WI38 (cell line): ENCODE measurements at regions not wholly inside any gene's neighbourhood (a gene's known extent, or its start where the extent isn't known, plus 50 kb on each side); places are given as distances from the start of the nearest gene placed in this dataset.

ENCODE experiments used
- H3K4me3 ChIP-seq: 2 replicates; pipeline ENCODE4 v1.5.1; 2011; ENCODE audit warnings: low read depth, mild to moderate bottlenecking, control low read depth, low read length
- TF ChIP-seq, protein P1 (sequence below): IDR thresholded peaks from 2 replicates; pipeline ENCODE4 v1.5.1; 2012; ENCODE audit warnings: low read depth, mild to moderate bottlenecking, control low read depth, low read length

DNA sequence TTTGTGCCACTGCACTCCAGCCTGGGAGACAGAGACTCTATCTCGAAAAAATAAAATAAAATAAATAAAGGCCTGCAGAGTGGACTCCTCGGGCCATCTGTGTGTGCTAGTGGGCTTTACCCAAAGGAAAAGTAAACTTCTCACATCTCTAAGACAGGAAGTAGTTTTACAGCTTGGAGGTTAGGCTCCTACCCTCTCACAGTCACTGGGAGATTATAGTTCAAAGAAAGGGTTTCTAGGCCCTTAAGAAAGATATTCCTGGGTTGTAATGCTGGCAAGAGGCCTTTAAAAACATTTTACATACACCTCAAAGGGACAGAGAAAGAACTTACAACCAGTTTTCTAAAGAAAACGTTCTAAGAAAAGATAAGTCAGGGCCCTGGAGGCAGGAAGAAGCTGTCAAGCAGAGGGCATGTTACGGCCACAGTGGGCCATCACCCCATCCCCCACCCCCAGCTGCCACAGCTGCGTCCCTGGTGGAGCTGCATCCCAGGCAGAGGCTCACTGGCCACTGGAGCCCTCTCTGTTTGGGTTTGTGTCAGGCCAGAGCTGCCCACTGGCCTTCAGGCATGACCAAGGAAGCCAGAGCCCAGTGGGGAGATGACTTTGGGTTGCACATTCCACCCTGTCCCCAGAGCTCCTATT is 78.1 kb upstream of the CDK20 start:
- no peak overlapping the region for H3K4me3 ChIP-seq
- TF ChIP-seq, protein P1, sequence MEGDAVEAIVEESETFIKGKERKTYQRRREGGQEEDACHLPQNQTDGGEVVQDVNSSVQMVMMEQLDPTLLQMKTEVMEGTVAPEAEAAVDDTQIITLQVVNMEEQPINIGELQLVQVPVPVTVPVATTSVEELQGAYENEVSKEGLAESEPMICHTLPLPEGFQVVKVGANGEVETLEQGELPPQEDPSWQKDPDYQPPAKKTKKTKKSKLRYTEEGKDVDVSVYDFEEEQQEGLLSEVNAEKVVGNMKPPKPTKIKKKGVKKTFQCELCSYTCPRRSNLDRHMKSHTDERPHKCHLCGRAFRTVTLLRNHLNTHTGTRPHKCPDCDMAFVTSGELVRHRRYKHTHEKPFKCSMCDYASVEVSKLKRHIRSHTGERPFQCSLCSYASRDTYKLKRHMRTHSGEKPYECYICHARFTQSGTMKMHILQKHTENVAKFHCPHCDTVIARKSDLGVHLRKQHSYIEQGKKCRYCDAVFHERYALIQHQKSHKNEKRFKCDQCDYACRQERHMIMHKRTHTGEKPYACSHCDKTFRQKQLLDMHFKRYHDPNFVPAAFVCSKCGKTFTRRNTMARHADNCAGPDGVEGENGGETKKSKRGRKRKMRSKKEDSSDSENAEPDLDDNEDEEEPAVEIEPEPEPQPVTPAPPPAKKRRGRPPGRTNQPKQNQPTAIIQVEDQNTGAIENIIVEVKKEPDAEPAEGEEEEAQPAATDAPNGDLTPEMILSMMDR = no peak

DNA sequence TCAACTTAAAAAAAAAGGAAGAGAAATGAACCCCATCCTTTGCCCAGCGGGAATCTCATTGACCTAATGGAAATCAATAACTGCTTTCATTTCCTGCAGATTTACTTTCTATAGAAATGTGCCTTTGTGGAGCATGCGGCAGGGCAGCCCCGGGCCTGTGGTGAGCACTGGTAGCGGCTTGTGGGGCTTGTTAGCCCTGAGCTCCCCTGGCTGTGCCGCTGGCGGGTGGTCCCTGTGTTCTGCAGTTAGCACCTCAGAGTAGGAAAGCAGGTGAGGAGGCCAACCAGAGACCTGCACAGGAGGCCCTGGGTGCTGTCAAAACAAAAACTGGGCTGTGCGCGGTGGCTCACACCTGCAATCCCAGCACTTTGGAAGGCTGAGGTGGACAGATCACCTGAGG is 76.8 kb upstream of the CDK20 start:
- H3K4me3 ChIP-seq = no peak overlapping the region

DNA sequence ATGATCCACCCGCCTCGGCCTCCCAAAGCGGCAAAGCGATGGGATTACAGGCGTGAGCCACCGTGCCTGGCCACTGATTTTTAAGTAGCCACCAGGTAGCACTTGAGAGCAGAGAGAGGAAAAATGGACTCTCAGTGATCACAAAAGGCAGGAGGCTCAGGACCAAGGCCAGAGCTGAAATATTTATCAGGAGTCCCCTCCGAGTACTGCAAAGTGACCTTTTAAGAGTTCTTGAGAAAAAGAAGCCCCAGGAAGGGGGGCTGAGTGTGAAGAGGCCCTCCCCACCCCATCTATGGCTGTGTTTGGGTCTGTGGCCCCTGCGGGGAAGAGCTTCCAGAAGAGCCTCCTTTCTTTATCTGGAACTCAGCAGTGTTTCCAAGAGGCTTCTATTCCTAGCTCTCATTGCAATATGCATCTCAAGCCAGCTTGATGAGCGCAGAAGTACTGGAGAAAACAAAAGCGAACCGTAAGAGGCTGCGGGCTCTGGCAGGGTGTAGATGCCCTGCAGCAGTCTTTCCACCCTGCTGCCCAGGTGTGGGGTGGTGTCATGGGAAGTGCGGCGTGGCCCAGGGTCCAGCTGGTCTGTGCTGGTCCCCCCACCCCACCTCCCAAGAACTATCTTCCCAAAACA is 75.5 kb upstream of the CDK20 start:
- H3K4me3 ChIP-seq = no peak overlapping the region
- TF ChIP-seq, protein P1 = no peak

More for the DNA sequence above, 76.8 kb upstream of the CDK20 start:
- TF ChIP-seq, protein P1 = no peak

DNA sequence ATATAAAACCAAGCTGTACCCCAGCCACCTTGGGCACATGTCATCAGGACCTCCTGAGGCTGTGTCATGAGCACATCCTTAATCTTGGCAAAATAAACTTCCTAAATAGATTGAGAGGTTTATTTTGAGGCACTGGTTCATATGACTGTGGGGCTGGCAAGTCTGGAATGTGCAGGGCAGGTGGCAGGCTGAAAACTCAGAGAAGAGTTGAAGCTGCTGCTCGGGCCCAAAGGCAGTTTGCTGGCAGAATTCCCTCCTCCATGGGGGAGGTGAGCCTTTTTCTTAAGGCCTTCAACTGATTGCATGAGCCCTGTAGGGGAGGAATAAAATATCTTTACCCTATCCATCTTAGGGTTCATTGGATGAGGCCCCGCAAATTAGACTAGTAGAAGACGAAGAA is 72.2 kb upstream of the CDK20 start:
- TF ChIP-seq, protein P1 = no peak
- no peak overlapping the region for H3K4me3 ChIP-seq

DNA sequence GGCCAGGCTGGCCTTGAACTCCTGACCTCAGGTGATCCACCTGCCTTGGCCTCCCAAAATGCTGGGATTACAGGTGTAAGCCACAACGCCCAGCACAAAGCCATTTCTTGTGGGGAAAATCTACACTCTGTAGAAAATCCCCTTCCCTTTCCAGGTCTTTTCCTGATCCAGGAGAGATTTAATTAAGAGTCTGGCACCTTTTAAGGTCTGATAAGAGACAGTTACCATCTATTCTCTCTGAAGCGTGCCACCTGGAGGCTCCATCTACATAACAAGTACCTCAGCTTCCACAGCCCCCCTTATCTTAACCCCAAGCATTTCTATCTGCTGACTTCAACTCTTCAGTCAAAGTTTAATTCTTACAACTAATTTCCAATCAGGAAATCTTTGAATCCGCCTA is 71.4 kb upstream of the CDK20 start:
- no peak overlapping the region for H3K4me3 ChIP-seq
- TF ChIP-seq, protein P1 = no peak

DNA sequence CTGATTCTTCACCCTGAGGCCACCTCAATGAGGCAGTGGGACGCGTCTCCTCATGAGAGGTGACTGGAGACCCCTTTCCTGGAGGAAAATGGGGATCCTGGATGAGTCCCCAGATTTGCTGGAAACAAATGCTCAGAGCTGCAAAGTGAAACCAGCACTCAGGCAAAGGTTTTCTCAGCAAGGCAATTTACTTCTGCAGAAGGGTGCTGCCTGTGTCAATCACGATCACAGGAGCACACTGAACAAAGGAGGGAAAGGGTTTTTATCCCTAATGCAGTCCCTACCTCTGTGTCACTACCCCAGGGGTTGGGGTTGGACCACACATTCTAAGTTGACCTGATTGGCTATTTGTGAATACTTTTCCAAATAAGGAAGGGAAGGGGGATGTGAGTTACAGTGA is 69.9 kb upstream of the CDK20 start:
- TF ChIP-seq, protein P1 = no peak

DNA sequence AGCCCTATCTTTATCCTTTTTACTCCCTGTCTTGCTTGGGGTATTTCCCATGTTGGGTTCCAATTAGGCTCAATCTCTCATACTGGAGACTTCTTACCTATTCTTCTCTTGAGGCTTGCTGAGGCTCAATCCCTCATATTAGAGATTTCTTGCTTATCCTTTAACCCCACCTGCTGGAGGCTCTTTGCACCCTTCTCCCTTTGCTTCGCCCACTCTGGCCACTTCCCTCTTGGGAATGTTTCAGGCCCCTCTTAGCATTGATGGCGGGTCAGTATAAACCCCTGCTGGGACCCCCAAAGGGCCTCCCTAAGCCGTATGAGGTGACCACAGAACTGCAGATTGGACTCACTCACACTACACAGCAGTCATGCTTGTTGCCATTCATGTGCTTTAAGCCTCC is 69.3 kb upstream of the CDK20 start:
- TF ChIP-seq, protein P1 = no peak
- no peak overlapping the region for H3K4me3 ChIP-seq

More for the DNA sequence above, 69.9 kb upstream of the CDK20 start:
- no peak overlapping the region for H3K4me3 ChIP-seq
